ENCODE measurements at regions not wholly inside any gene's neighbourhood (a gene's known extent, or its start where the extent isn't known, plus 50 kb on each side); places are given as distances from the start of the nearest gene placed in this dataset.
"Not testable (repeated sequence)": the region's sequence is repeated elsewhere in the genome, so short reads cannot be mapped to it uniquely, and the experiment has no call there.

DNA sequence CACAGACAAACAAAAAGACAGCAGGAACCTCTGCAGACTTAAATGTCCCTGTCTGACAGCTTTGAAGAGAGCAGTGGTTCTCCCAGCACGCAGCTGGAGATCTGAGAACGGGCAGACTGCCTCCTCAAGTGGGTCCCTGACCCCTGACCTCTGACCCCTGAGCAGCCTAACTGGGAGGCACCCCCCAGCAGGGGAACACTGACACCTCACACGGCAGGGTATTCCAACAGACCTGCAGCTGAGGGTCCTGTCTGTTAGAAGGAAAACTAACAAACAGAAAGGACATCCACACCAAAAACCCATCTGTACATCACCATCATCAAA lies 182.3 kb upstream of the NECTIN3 start:
- DNase-seq (ENCODE audit: low read depth), result not testable (repeated sequence)

DNA sequence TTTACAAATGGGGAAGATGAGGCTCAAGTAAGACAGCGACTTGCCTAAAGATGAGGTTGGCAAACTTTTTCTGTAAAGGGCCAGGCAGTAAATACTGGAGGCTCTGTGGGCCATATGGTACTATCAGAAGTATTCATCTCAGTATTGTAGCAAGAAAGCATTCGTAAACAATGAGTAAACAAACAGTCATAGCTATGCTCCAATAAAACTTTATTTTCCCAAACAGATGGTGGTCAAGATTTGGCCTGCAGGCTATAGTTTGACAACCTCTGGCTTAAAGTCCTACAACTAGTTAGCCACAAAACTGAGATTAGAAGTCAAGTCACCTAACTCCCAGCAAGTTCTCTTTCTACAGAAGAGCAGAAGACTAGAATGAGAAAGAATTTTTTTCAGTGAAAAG lies 177.0 kb upstream of the NECTIN3 start:
- no peak for DNase-seq (ENCODE audit: low read depth)

GRCh38 chr3:110895054-110895453 lies 176.6 kb upstream of the NECTIN3 start:
- no peak for DNase-seq (ENCODE audit: low read depth)

GRCh38 chr3:110897046-110897445 lies 174.6 kb upstream of the NECTIN3 start:
- no peak for DNase-seq (ENCODE audit: low read depth)

- DNase-seq (ENCODE audit: low read depth), result no peak
These were observed 171.0 kb upstream of the NECTIN3 start for GRCh38 chr3:110900576-110900975.

DNA sequence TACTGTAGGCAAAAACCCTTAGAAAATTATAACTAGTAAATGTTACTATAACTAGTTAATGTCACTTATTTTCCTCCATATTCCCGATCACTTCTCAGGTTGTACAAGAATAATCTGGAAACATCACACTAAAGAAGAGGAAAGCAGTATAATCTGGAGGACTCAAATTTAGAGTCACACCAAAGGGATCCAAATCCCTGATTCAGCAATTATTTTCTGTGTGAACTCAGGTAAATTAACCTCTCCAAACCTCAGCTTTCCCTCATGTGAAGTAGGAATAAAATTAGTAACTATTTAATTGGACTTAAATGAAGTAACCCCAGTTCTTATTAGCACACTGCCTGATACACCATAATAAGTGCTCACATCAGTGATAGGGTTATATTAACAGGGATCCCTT lies 170.1 kb upstream of the NECTIN3 start:
- no peak for DNase-seq (ENCODE audit: low read depth)

DNA sequence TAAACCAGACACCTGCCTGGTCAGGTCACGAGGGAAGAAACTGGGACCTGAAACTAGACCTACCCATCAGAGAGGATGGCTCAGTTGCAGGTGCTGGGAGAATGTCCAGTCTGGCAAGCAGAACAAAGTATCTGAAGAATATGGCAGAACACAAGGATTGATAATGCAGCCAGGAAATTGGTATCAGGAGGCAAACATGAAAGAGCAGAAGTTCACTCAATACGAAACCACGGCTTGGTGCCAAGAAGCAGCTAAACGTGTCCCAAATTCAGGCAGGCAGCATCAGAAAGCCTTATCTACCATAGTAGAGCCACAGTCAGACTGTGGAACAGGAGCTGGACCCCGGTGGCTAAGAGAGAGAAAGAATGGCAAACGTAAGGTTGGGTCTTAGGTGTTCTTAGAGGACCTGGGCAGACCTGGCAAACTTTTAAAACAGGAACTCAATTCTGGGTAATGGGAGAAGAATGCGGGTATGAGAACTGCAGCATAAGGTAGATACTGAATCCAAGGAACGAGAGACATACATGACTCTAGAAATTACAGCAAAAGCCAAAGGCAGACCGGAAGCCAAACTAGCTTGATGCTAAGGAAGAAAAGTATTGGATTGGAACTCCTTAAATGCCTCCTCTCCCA lies 169.0 kb upstream of the NECTIN3 start:
- DNase-seq (ENCODE audit: low read depth), result no peak

GRCh38 chr3:110903771-110904519 lies 167.7 kb upstream of the NECTIN3 start:
- DNase-seq (ENCODE audit: low read depth), result no peak

DNA sequence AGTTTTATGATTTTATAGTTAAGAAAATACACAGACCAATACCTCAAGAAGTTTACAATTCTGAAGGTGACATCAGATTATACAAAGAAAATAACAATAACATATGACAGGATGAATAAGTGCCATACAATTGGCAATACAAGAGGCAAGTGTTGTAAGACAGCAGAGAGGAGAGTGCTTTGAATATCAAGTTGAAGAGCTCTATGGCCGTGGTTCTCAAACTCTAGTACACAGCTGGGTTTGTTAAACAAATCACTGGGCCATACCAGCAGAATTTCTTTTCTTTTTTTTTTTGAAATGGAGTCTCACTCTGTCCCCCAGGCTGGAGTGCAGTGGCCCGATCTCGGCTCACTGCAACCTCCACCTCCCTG lies 167.1 kb upstream of the NECTIN3 start:
- DNase-seq (ENCODE audit: low read depth), result no peak

DNA sequence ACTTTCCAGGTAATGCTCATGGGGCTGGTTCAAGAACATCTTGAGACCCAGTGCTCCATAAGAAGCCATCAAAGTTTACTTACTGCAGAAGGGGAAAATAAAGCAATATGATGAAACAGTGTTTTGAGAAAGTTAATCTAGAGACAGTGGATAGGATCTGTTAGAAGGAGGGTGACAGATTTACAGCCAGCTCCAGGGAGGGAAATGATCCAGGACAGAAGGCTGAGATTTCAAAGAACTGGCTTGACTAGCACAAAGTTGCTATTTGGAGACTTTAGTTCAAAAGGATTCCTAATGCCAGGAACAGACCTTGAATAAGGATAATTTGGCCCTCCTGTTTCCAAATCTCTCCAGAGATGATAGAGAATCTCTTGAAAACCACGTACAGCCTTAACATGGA lies 166.5 kb upstream of the NECTIN3 start:
- no peak for DNase-seq (ENCODE audit: low read depth)

- DNase-seq (ENCODE audit: low read depth), result no peak
These were observed 161.8 kb upstream of the NECTIN3 start for GRCh38 chr3:110909839-110910238.

GRCh38 chr3:110910346-110910955 lies 161.2 kb upstream of the NECTIN3 start:
- no peak for DNase-seq (ENCODE audit: low read depth)

- DNase-seq (ENCODE audit: low read depth), result no peak
These were observed 152.7 kb upstream of the NECTIN3 start for GRCh38 chr3:110918963-110919362.

- no peak for DNase-seq (ENCODE audit: low read depth)
These were observed 145.8 kb upstream of the NECTIN3 start for GRCh38 chr3:110925798-110926197.

DNA sequence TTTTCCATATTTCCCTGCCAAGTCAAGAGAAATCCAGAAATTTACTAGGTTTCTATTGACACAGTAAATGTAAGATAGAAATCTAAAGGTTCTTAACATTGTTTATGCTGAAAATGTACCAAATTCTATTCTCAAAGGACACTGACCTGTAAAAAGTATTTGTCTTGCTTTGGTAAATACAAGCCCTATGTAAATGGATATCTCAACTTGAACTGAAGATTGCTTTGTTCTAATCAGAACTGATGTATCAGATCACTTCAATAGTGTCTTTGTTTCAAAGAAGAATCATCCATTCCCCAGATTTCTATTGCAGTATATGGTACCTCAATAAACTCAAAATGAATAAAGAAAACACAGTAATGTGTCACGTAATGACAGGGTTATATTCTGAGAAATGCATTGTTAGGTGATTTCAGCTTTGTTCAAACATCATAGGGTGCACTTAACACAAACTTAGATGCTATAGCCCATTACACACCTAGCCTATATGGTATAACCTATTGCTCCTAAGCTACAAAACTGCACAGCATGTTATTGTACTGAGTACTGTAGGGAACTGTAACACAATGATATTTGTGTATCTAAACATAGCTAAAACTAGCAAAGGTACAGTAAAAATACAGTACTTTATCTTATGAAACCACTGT lies 143.5 kb upstream of the NECTIN3 start:
- DNase-seq (ENCODE audit: low read depth), result no peak

DNA sequence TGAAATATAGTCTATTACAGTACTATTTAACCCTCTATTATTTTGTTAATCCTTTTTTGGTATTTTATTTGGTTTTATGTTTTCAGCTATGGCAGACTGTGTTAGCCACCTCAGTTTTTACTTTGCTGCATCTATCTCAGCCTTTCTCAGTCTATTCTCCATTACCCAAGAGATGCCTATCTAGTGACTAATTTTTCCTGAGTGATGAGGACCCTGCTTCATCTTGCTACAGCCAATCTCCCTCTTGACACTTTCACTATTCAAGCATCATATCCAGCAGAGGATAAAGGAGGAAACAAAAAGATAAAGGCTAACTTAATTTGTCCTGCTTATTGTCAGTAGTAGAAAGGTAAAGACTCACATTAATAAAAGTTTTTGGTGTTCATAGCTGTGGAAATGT lies 141.8 kb upstream of the NECTIN3 start:
- DNase-seq (ENCODE audit: low read depth), result no peak

DNA sequence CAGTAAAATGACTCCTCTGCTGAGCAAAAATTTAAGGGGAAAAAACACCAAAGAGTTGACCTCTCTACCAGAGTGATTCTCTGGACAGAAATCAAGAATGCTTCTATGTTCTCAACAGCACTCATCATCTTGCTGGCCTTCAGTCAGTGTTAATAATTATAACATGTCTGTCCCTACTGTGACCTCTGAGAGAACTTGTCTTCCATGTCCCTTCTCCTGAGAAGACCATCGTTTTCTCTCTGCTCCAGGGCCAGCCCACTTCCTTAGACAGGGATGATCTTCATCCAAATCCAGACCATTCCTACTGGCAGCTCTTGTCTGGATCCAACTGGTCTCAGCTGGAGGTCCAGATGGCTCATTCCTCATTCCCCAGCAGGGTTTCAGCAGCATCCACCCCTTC lies 139.0 kb upstream of the NECTIN3 start:
- DNase-seq (ENCODE audit: low read depth), result no peak

GRCh38 chr3:110933821-110934426 lies 137.7 kb upstream of the NECTIN3 start:
- DNase-seq (ENCODE audit: low read depth), result no peak

DNA sequence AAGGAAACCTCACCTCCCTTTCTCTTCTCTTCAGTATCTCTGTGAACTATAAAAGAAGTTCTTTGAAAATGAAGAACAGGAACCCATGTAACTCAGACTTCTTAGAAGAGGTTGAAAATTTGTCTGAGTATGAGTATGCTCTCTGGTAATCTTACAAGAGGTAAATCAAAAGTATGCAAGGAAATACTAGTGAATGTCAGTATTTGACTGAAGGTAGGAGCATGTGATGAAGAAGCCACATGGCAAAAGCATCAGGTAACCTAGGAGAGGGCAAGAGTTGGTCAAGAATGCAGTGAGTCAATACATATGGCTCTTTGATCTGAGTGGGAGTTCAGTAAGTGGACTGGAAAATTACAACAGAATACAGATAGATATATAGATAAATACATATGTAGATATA lies 133.0 kb upstream of the NECTIN3 start:
- no peak for DNase-seq (ENCODE audit: low read depth)

DNA sequence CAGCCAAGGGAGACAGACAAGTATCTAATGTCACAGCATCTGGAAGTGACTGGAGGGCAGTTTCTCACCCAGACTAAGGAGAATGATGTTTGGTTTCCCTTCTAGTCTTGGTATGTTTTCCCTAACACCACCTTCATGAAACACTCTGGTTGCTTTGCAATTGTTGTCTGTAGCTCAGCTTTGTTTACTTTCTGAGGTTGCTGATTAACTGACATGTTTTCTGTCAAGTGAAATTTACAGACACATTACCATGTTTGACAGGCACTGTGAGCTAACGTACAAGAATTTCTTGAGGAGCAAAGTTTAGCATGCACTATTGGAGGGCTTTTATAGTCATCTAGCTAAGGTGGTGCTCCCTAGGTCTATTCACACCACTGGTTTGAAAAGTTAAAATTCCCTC lies 131.6 kb upstream of the NECTIN3 start:
- DNase-seq (ENCODE audit: low read depth), result no peak

DNA sequence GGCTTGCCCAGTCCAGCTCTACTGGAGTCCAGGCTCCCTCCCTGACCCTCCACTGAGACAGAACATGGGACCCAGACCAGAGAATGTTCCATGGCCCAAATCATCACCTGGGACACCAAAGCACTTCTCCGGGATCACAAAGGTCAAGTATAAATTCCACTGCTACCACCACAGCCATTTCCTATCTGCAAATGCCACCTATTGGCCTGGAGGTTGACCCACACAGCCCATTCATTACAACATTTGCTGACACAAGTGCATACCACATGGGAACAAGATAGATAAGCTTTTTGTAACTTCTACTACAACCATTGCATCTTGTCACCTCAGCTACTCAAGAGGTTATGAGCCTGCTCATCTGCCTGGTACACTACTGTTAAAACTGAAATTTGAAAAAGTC lies 126.8 kb upstream of the NECTIN3 start:
- no peak for DNase-seq (ENCODE audit: low read depth)

- no peak for DNase-seq (ENCODE audit: low read depth)
These were observed 124.8 kb upstream of the NECTIN3 start for GRCh38 chr3:110946810-110947209.

DNA sequence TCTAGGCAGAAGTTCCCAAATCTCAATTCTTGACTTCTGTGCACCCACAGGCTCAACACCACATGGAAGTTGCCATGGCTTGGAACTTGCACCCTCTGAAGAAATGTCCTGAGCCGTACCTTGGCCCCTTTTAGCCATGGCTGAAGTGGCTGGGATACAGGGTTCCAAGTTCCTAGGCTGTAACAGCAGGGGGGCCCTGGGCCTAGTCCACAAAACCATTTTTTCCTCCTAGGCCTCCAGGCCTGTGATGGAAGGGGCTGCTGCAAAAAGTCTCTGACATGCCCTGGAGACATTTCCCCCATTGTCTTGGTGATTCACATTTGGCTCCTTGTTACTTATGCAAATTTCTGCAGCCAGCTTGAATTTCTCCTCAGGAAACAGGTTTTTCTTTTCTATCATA lies 122.4 kb upstream of the NECTIN3 start:
- DNase-seq (ENCODE audit: low read depth), result not testable (repeated sequence)
